HepG2 (cell line): ENCODE measurements at regions not wholly inside any gene's neighbourhood (a gene's known extent, or its start where the extent isn't known, plus 50 kb on each side); places are given as distances from the start of the nearest gene placed in this dataset.

Source experiments
- CCAR2 ChIP-seq: fragments of 200-400 bp; formaldehyde crosslinking; optimal IDR thresholded peaks from 2 replicates; pipeline ENCODE3; 2018; ENCODE audit warnings: low read depth, mild to moderate bottlenecking, low read length, moderate library complexity
- ZNF281 ChIP-seq: sonication (generic); formaldehyde crosslinking; IDR thresholded peaks from 2 replicates; pipeline ENCODE4 v1.4.0; 2020; ENCODE audit warnings: missing genetic modification reagents, borderline replicate concordance

- TF ChIP-seq ZNF281 (CRISPR knock-in tag) (no peak), CCAR2 (no peak)
Measured at GRCh38 chr1:175794586-175794985, 51.2 kb upstream of the TNR start.
